ENCODE measurements at regions not wholly inside any gene's neighbourhood (a gene's known extent, or its start where the extent isn't known, plus 50 kb on each side); places are given as distances from the start of the nearest gene placed in this dataset.
"Not testable (repeated sequence)": the region's sequence is repeated elsewhere in the genome, so short reads cannot be mapped to it uniquely, and the experiment has no call there.

- H3K4me1 Mint-ChIP-seq: no peaks in the 10 kb centered on the region
Observed at GRCh38 chr5:174558190-174558589, 166.2 kb upstream of the MSX2 start.

DNA sequence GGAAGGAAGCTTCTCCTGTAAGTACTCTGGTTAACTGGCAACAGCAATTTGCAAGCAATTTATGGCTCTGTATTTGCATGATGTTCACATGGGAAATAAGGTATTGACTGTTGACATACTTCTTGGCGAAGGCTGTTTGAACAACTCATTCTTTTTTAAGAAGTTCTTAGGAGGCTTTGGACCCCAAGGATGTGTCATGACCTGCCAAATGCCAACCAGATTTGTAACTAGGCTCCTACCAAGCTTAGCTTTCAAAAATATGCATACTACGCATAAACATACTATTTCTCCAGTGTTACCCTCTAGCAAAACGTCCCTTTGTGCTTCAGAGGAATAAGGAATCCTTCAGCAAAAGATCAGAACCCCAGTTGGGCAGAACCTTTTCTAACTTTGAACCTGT lies 165.2 kb upstream of the MSX2 start:
- Mint-ChIP-seq H3K27ac (ENCODE audit: unreplicated experiment) (no peak overlapping the region), H3K36me3 (ENCODE audit: low read depth) (no peaks in the 10 kb centered on the region), H3K4me1 (peaks cover 4% of the 10 kb centered on the region), H3K4me3 (no peak overlapping the region), H3K9me3 (peaks cover 2% of the 10 kb centered on the region), H3K27me3 (ENCODE audit: low read depth) (peaks cover 12% of the 10 kb centered on the region)
- DNase-seq (ENCODE audit: low read depth, low spot score): no peak
- TF ChIP-seq, protein P1, sequence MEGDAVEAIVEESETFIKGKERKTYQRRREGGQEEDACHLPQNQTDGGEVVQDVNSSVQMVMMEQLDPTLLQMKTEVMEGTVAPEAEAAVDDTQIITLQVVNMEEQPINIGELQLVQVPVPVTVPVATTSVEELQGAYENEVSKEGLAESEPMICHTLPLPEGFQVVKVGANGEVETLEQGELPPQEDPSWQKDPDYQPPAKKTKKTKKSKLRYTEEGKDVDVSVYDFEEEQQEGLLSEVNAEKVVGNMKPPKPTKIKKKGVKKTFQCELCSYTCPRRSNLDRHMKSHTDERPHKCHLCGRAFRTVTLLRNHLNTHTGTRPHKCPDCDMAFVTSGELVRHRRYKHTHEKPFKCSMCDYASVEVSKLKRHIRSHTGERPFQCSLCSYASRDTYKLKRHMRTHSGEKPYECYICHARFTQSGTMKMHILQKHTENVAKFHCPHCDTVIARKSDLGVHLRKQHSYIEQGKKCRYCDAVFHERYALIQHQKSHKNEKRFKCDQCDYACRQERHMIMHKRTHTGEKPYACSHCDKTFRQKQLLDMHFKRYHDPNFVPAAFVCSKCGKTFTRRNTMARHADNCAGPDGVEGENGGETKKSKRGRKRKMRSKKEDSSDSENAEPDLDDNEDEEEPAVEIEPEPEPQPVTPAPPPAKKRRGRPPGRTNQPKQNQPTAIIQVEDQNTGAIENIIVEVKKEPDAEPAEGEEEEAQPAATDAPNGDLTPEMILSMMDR (conservative IDR thresholded peaks at IDR 0.05): no peak

More at GRCh38 chr5:174558190-174558589, 166.2 kb upstream of the MSX2 start:
- Mint-ChIP-seq H3K27me3 (ENCODE audit: low read depth) (peaks cover 12% of the 10 kb centered on the region), H3K4me3 (no peak overlapping the region), H3K9me3 (peaks cover 2% of the 10 kb centered on the region), H3K36me3 (ENCODE audit: low read depth) (no peaks in the 10 kb centered on the region), H3K27ac (ENCODE audit: unreplicated experiment) (no peak overlapping the region)
- TF ChIP-seq, protein P1 (conservative IDR thresholded peaks at IDR 0.05): no peak
- no peak for DNase-seq (ENCODE audit: low read depth, low spot score)

DNA sequence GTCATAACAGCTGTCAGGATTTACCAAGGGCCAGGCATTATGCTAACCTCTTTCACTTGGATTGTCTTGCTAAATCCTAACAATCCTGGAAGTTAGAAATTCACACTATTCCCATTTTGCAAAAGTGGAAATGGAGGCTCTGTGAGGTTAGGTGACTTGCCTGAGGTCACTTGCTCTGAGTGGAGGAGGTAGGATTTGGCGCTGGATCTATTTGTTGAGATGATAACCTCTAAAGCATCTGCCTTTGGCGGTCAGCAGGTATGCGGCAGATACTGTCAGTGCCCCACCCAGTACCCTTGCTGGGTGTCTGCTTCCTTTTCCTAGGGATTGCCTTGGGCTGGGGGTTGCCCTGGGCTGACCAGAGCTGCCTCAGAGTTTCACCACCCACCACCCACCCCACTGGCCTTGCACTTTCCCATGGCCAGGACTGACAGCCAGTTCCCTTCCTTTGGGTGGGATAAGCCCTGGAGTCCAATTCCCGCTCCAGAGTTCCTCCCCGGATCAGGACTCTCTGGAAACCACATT lies 164.8 kb upstream of the MSX2 start:
- H3K9me3 Mint-ChIP-seq: peaks cover 2% of the 10 kb centered on the region
- no peak overlapping the region for H3K4me3 Mint-ChIP-seq
- no peaks in the 10 kb centered on the region for H3K36me3 Mint-ChIP-seq (ENCODE audit: low read depth)
- H3K27ac Mint-ChIP-seq (ENCODE audit: unreplicated experiment): no peak overlapping the region
- peaks cover 12% of the 10 kb centered on the region for H3K27me3 Mint-ChIP-seq (ENCODE audit: low read depth)
- TF ChIP-seq, protein P1 (conservative IDR thresholded peaks at IDR 0.05): no peak
- H3K4me1 Mint-ChIP-seq: peaks cover 4% of the 10 kb centered on the region
- DNase-seq (ENCODE audit: low read depth, low spot score): no peak

- DNase-seq (ENCODE audit: low read depth, low spot score): no peak
- H3K27me3 Mint-ChIP-seq (ENCODE audit: low read depth): peaks cover 12% of the 10 kb centered on the region
- no peak overlapping the region for H3K27ac Mint-ChIP-seq (ENCODE audit: unreplicated experiment)
- H3K4me1 Mint-ChIP-seq: peaks cover 4% of the 10 kb centered on the region
- H3K36me3 Mint-ChIP-seq (ENCODE audit: low read depth): no peaks in the 10 kb centered on the region
- TF ChIP-seq, protein P1 (conservative IDR thresholded peaks at IDR 0.05): no peak
- no peak overlapping the region for H3K4me3 Mint-ChIP-seq
- H3K9me3 Mint-ChIP-seq: peaks cover 2% of the 10 kb centered on the region
Observed at GRCh38 chr5:174560861-174561260, 163.5 kb upstream of the MSX2 start.

GRCh38 chr5:174563040-174563439 lies 161.3 kb upstream of the MSX2 start:
- not testable (repeated sequence) for H3K27ac Mint-ChIP-seq (ENCODE audit: unreplicated experiment); H3K4me3 Mint-ChIP-seq
- peaks cover 12% of the 10 kb centered on the region for H3K27me3 Mint-ChIP-seq (ENCODE audit: low read depth)

DNA sequence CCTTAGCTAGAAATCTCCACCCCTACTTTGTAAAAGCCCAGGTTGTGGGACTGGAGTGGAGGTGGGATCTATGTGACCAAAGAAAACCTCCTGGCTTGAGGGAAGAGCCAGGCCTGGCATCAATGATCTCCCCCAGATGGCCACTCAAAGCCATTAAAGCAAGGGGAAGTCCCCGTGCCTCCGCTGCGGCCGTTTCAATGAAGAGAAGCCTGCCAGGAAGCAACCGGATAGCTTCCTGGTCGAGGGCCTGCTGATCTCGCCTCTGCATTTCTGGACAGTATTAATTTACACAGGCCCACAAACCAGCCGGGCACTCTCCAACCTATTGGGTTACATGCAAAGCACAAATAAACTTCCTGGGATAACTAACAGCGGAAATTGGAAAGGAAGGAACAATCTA lies 160.5 kb upstream of the MSX2 start:
- no peak overlapping the region for H3K27ac Mint-ChIP-seq (ENCODE audit: unreplicated experiment)
- no peak for DNase-seq (ENCODE audit: low read depth, low spot score)
- H3K36me3 Mint-ChIP-seq (ENCODE audit: low read depth): no peaks in the 10 kb centered on the region
- H3K9me3 Mint-ChIP-seq: no peaks in the 10 kb centered on the region
- peaks cover 12% of the 10 kb centered on the region for H3K27me3 Mint-ChIP-seq (ENCODE audit: low read depth)
- H3K4me1 Mint-ChIP-seq: peaks cover 4% of the 10 kb centered on the region
- TF ChIP-seq, protein P1 (conservative IDR thresholded peaks at IDR 0.05): no peak
- no peak overlapping the region for H3K4me3 Mint-ChIP-seq

More at GRCh38 chr5:174563040-174563439, 161.3 kb upstream of the MSX2 start:
- not testable (repeated sequence) for H3K4me1 Mint-ChIP-seq; H3K9me3 Mint-ChIP-seq; H3K36me3 Mint-ChIP-seq (ENCODE audit: low read depth); DNase-seq (ENCODE audit: low read depth, low spot score)
